ENCODE measurements at regions not wholly inside any gene's neighbourhood (a gene's known extent, or its start where the extent isn't known, plus 50 kb on each side); places are given as distances from the start of the nearest gene placed in this dataset.

DNA sequence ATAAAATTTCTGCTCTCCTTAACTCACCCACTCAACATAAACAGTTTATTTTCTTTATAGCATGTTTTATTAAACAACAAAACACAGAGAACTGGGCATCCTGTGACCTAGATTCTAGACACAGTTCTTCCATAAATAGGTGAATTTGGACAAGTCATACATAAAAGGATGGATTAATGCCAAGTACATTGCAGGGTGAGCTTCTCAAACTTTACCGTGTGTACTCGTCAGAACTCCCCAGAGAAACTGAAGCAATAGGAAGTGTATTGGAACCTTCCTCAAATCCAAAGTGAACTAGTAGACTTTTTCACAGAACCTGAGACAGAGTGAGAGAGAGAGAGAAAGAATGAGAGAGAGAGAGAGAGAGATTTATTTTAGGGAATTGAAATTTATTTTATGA lies 139.7 kb downstream of the CD47 start:
- ATAC-seq (ENCODE audit: low FRiP score) (no peak), DNase-seq (ENCODE audit: low spot score) (no peak)
- TF ChIP-seq, protein P1, sequence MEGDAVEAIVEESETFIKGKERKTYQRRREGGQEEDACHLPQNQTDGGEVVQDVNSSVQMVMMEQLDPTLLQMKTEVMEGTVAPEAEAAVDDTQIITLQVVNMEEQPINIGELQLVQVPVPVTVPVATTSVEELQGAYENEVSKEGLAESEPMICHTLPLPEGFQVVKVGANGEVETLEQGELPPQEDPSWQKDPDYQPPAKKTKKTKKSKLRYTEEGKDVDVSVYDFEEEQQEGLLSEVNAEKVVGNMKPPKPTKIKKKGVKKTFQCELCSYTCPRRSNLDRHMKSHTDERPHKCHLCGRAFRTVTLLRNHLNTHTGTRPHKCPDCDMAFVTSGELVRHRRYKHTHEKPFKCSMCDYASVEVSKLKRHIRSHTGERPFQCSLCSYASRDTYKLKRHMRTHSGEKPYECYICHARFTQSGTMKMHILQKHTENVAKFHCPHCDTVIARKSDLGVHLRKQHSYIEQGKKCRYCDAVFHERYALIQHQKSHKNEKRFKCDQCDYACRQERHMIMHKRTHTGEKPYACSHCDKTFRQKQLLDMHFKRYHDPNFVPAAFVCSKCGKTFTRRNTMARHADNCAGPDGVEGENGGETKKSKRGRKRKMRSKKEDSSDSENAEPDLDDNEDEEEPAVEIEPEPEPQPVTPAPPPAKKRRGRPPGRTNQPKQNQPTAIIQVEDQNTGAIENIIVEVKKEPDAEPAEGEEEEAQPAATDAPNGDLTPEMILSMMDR (IDR thresholded peaks at IDR 0.05), result no peak

DNA sequence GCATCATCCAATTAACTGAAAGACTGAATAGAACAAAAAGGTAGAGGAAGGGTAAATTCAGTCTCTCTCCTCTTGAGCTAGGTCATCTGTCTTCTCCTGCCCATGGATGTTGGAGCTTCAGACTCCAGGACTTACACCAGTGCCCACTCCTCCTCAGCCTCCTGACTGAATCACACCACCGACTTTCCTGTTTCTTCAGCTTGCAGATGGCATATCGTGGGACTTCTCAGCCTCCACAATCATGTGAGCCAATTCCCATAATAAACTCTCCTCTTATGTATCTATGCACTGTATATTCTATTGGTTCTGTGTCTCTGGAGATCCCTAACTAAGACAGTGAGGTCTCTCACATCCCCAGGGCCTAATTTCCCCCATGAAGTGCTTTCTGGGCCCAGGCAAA lies 140.4 kb downstream of the CD47 start:
- TF ChIP-seq, protein P1 (IDR thresholded peaks at IDR 0.05), result no peak
- ATAC-seq (ENCODE audit: low FRiP score) (no peak), DNase-seq (ENCODE audit: low spot score) (no peak)

DNA sequence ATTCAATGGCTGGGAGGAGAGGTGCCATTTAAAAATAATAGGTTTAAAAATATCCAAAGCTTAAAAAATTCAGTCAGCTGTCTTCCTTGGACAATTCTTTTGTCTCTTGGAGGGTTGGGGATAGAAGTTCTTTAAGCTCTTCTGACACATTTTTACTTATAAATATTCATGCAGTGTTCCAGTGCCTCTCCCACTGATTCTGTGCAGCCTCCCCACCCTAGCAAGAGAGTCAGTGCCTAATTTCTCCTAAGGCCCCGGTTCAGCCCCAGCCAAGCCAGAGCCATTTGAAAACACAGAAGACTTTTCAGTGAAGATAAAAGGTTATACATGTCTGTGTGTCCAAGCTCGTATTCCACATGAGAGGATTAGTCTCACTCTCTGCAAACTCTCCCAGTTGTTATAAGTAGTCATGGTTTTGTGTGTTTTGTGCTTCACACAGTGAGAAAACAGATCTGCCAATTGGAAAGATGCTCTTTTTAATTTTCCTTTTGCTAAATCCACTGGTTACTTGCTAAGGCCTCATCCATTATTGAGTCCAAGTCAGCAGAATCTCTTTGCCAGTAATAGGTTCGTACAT lies 141.3 kb downstream of the CD47 start:
- TF ChIP-seq, protein P1 (IDR thresholded peaks at IDR 0.05), result no peak
- ATAC-seq (ENCODE audit: low FRiP score) (no peak), DNase-seq (ENCODE audit: low spot score) (no peak)

DNA sequence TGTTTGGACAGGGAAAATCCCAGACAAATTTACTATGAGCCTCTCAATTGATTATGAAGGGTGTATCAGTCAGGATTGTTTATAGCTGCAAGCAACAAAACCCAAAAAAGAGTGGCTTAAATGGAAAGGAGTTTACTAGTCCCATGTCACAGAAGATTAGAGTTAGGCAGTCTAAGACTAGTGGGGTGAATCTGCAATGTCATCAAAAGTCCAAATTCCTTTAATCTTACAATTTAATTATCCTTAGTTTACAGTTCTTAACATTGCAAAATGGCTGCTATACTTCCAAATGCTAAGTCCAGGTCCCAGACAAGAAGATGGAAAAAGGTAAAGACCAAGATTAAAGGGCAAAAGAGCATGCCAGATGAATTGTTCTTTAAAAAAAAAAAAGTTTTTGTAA lies 143.6 kb downstream of the CD47 start:
- TF ChIP-seq, protein P1 (IDR thresholded peaks at IDR 0.05), result no peak
- DNase-seq (ENCODE audit: low spot score) (no peak), ATAC-seq (ENCODE audit: low FRiP score) (no peak)

DNA sequence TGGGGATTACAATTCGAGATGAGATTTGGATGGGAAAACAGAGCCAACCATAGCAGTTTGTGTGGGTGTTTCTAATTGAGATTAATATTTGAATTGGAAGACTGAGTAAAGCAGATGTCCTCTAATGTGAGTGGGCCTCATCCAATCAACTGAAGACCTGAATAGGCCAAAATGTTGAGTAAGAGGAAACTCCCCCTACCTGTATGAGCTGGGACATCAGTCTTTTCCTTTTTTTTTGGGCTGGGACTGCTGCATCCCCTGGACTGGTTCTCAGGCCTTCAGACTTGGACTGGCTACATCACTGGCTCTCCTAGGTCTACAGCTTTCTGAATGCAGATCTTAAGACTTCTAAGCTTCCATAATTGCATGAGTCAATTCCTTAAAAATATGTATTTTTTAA lies 144.1 kb downstream of the CD47 start:
- no peak for ATAC-seq (ENCODE audit: low FRiP score)
- TF ChIP-seq, protein P1 (IDR thresholded peaks at IDR 0.05), result no peak
- no peak for DNase-seq (ENCODE audit: low spot score)

DNA sequence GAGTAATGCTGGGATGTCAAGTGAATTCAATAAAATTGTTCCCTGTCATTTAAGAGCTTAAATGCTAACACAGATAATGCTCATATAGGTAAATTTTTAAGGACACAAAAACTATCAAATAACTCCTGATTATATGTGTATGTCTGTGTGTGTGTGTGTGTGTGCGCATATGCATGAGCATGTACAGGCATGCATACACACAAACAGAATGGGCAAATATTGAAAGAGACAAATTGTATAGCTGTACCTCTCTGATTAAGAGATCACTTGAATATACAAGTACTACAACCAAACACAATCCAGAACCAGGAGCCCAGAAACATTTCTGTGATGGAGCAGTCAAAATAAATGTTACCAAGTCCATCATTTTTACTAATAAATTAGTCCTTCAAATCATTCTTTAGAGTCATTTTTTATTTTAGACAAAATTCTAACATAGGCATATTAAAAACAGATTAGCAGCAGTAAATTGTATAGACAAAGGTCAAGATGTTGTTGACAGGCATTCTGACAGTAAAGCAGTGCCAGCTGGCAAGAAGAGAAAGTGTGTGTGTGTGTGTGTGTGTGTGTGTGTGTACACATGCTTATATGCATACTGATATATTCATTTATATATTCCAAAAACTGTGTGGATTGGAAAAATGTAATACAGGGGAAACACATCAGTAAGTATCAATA lies 145.3 kb downstream of the CD47 start:
- ATAC-seq (ENCODE audit: low FRiP score), result no peak
- no peak for DNase-seq (ENCODE audit: low spot score)
- TF ChIP-seq, protein P1 (IDR thresholded peaks at IDR 0.05), result no peak

All from omental fat pad (tissue), 3 donors.